Right cardiac atrium (tissue), 5 donors: ENCODE measurements at regions not wholly inside any gene's neighbourhood (a gene's known extent, or its start where the extent isn't known, plus 50 kb on each side); places are given as distances from the start of the nearest gene placed in this dataset.
A peak's percentile ranks its signal among the peaks of the same experiment; 100 is the strongest.

ENCODE experiments used
- ATAC-seq, 2 donors: fragments of 200-7000 bp; cut with Tn5 transposase; one replicate each; pipeline versions ENCODE4 v1.8.0 to v1.9.1; 2020; ENCODE audit warnings: moderate library complexity in 2 of 2, mild to moderate bottlenecking in 1 of 2
- DNase-seq, 3 donors: peaks; one replicate each; pipeline ENCODE4 v3.0.0-alpha.2; 2020
- H3K27ac ChIP-seq: one replicate; pipeline ENCODE4 v1.5.1; 2013; ENCODE audit warnings: mild to moderate bottlenecking, low read length, control low read depth, moderate library complexity
- H3K27me3 ChIP-seq: one replicate; pipeline ENCODE4 v1.6.1; 2013; ENCODE audit not compliant: control insufficient read depth, insufficient read depth
- H3K4me1 ChIP-seq: one replicate; pipeline ENCODE4 v1.6.1; 2013; ENCODE audit warnings: low read length; ENCODE audit not compliant: control insufficient read depth, insufficient read depth
- H3K4me3 ChIP-seq: one replicate; pipeline ENCODE4 v1.5.1; 2013; ENCODE audit warnings: low read length, control low read depth
- H3K9me3 ChIP-seq: one replicate; pipeline ENCODE4 v1.6.1; 2013; ENCODE audit warnings: low read length; ENCODE audit not compliant: control insufficient read depth
- WGBS: extraction: QIAGEN DNeasy Blood & Tissue Kit; methylation state at CpG from one replicate; pipeline ENCODE4 v1.1.7; 2013; 5-methylcytosine and 5-hydroxymethylcytosine counted together
- intact Hi-C, 4 donors: fragments of 100-400 bp; cut with DNase I; formaldehyde crosslinking; loops; one replicate each; pipeline versions ENCODE4 v1.11.0 to v1.14.0; 2022 to 2023
- donor health status: healthy with polysubstance abuse.
- donor health status: DM: no; HTN: yes; CAD: no.
- donor health status: DM: no; HTN: no; CAD: no.
- donor health status: DM: no; HTN: yes; CAD: no; lungs with severe emphysema.
- donor health status: DM: yes; HTN: yes; CAD: no.

DNA sequence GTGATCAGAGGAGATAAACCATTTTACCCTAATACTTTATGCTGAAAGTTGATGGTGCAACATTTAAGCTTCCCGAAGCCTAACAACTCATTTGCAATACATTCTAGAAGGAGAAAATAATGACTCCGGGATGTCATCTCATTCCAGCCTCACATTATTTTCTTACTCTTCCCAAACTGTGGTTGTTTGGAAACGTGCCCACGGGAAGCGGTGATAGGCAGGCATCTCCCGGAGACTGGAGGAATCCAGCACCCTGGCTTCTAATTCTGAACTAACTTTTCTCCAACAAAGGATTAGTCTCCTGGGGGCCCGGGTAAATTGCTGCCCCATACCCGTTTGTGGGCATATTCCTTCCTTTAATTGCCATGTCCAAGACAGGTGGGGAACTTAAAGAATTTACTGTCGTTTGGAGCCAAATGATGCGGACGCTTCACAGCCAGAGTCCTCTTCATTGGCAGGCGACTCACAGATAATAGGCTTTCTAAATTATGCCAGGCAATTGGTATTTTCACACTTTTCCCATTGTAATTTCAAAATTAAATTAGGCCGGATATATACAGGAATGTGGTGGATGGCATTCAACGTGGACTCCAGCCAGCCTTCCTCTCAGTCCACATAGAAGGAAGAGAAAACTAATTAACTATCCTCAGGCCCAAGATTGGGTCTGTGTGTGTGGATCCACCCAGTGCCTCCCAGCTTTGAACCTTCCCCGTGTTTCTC lies 278.1 kb downstream of the AJAP1 start:
- intact Hi-C loops = no loop called here
- ATAC-seq (no peak), DNase-seq (no peak)
- no peak overlapping the region for H3K27ac ChIP-seq
- WGBS = 71% methylated on average over 15 of the region's 15 CpGs
- no peak overlapping the region for H3K4me3 ChIP-seq
- no peaks in the 10 kb centered on the region for H3K4me1 ChIP-seq
- H3K9me3 ChIP-seq = no peaks in the 10 kb centered on the region
- H3K27me3 ChIP-seq = no peaks in the 10 kb centered on the region

GRCh38 chr1:4931486-4931885 lies 277.1 kb downstream of the AJAP1 start:
- 59% methylated on average over 4 of the region's 4 CpGs for WGBS
- ATAC-seq (no peak), DNase-seq (no peak)
- Histone ChIP-seq H3K4me1 (no peaks in the 10 kb centered on the region), H3K27ac (no peak overlapping the region), H3K27me3 (no peaks in the 10 kb centered on the region), H3K9me3 (no peaks in the 10 kb centered on the region), H3K4me3 (no peak overlapping the region)
- intact Hi-C loops = no loop called here

DNA sequence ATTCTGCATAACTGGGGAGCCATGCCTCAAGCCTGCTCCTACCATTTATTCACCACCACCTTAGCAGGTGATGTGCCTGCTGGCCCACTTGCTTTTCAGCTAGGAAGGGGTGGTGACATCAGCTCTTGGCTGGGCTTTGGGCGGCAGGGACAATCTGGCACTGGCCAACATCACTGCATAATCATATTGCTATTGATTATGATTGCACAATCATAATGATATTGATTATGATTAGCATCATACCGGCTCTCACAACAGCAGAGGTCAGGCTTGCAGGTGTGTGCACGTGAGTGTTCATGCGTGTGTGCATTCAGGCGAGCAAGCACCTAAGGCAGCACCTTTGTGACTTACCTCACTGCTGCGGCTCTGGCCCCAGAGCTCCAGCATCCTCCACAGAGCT lies 273.8 kb downstream of the AJAP1 start:
- 88% methylated on average over 6 of the region's 6 CpGs for WGBS
- Histone ChIP-seq H3K27ac (no peak overlapping the region), H3K27me3 (no peaks in the 10 kb centered on the region), H3K4me3 (no peak overlapping the region), H3K4me1 (no peaks in the 10 kb centered on the region), H3K9me3 (no peaks in the 10 kb centered on the region)
- ATAC-seq (no peak), DNase-seq (no peak)
- intact Hi-C loops = no loop called here

DNA sequence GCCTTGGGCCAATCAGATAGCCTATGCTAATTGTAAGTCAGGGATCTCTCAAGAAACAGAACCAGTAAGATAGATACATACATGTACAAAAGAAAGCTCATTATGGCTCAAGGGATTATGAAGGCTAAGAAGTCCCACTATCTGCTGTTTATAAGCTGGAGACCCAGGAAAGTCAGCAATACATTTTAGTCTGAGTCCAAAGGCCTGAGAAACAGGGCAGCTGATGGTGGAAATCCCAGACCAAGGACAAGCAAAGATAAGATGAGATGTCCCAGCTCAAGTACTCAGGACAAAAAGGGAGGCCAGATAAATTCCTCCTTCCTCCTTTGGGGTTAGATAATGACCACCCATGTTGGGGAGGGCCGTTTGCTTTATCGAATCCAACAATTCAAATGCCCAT lies 269.9 kb downstream of the AJAP1 start:
- Histone ChIP-seq H3K27me3 (no peaks in the 10 kb centered on the region), H3K4me3 (no peak overlapping the region), H3K27ac (no peak overlapping the region), H3K4me1 (no peaks in the 10 kb centered on the region), H3K9me3 (no peaks in the 10 kb centered on the region)
- ATAC-seq = no peak
- intact Hi-C loops = no loop called here
- WGBS = 50% methylated on average over 2 of the region's 2 CpGs
- DNase-seq = no peak

DNA sequence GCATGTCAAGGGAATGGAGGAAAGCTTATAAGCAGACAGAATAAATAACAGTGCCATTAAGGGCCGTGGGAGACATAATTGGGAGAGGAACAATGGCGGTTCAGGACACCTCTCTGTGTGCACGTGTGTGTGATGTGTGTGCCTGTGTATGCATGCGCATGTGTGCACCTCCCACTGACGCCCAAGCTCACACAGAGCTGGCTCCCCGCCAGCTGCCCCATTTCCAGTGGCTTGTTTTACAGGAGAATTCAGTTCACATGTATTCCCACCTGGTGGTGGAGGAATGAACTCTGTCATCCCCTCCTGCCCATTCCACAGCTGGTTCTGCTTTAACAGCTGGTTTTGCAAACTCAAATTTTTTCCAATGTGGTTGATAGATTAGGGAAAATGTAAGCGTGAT lies 262.2 kb downstream of the AJAP1 start:
- no peak overlapping the region for H3K27ac ChIP-seq
- no peak for DNase-seq
- H3K4me3 ChIP-seq = no peak overlapping the region
- no peaks in the 10 kb centered on the region for H3K4me1 ChIP-seq
- intact Hi-C loops = no loop called here
- WGBS = 68% methylated on average over 7 of the region's 7 CpGs
- no peaks in the 10 kb centered on the region for H3K9me3 ChIP-seq
- H3K27me3 ChIP-seq = no peaks in the 10 kb centered on the region
- ATAC-seq = no peak

- 74% methylated on average over 2 of the region's 2 CpGs for WGBS
- H3K27me3 ChIP-seq = no peaks in the 10 kb centered on the region
- intact Hi-C loops = no loop called here
- ATAC-seq (no peak), DNase-seq (no peak)
- no peak overlapping the region for H3K27ac ChIP-seq
- H3K4me3 ChIP-seq = no peak overlapping the region
- H3K4me1 ChIP-seq = no peaks in the 10 kb centered on the region
- H3K9me3 ChIP-seq = no peaks in the 10 kb centered on the region
These were observed 260.7 kb downstream of the AJAP1 start for GRCh38 chr1:4915154-4915553.

DNA sequence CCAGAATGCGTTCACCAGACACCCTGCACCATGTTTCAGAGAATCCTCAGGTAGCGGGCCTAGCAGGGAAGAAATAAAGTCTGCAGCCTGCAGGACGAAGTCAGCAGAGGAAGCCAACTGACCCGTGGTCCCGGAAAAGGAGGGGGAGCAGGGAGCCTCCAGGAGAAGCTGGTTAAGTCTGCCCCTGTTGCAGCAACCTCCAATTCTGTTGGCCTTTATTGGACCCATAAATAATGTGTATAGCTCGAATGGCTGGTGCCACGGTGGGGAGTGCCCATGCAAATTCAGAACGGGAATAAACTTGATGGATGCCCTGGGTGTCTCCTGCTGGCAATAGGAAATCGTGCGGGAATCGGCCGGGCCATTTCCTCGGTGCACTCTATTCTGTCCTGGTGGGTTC lies 254.1 kb downstream of the AJAP1 start:
- Histone ChIP-seq H3K27ac (no peak overlapping the region), H3K9me3 (no peaks in the 10 kb centered on the region), H3K4me1 (no peaks in the 10 kb centered on the region), H3K27me3 (no peaks in the 10 kb centered on the region), H3K4me3 (no peak overlapping the region)
- ATAC-seq = no peak
- intact Hi-C loops = no loop called here
- no peak for DNase-seq
- WGBS = 80% methylated on average over 13 of the region's 13 CpGs

DNA sequence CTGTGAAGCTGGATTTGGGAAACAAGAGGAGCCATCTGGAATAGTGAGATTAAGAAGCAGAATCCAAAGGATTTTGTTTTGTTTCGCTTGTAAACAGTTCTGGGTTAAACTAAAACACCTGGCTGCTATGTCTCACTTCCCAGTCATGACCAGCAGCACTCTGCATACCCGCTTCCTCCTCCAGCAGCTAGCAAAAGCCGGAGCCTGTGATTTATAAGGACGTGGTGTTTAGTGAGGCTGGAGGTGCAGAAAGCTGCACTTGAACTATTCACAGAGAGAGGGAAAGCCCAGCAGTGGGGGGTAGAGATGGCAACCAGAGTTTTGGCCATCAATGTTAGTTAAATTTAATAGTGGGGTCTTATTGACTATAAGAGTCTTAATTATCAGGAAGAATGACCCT lies 240.2 kb downstream of the AJAP1 start:
- Histone ChIP-seq H3K9me3 (no peaks in the 10 kb centered on the region), H3K4me1 (no peaks in the 10 kb centered on the region), H3K27me3 (no peaks in the 10 kb centered on the region), H3K4me3 (no peak overlapping the region), H3K27ac (no peak overlapping the region)
- intact Hi-C loops = no loop called here
- no peak for ATAC-seq
- WGBS = 42% methylated on average over 4 of the region's 4 CpGs
- no peak for DNase-seq

- WGBS = 49% methylated on average over 8 of the region's 8 CpGs
- Histone ChIP-seq H3K4me3 (no peak overlapping the region), H3K9me3 (no peaks in the 10 kb centered on the region), H3K27me3 (no peaks in the 10 kb centered on the region), H3K27ac (no peak overlapping the region), H3K4me1 (no peaks in the 10 kb centered on the region)
- ATAC-seq (peak in 1 of 2 donors; percentile 73), DNase-seq (no peak)
- intact Hi-C loops = no loop called here
These were observed 226.2 kb downstream of the AJAP1 start for GRCh38 chr1:4880626-4881025.

GRCh38 chr1:4877426-4877825 lies 223.0 kb downstream of the AJAP1 start:
- no peak for DNase-seq
- 69% methylated on average over 3 of the region's 3 CpGs for WGBS
- Histone ChIP-seq H3K4me1 (no peaks in the 10 kb centered on the region), H3K27ac (no peak overlapping the region), H3K4me3 (no peak overlapping the region), H3K9me3 (no peaks in the 10 kb centered on the region), H3K27me3 (no peaks in the 10 kb centered on the region)
- intact Hi-C loops = no loop called here
- no peak for ATAC-seq

- intact Hi-C loops = no loop called here
- Histone ChIP-seq H3K4me3 (no peak overlapping the region), H3K9me3 (no peaks in the 10 kb centered on the region), H3K27me3 (no peaks in the 10 kb centered on the region), H3K4me1 (no peaks in the 10 kb centered on the region), H3K27ac (no peak overlapping the region)
- ATAC-seq = no peak
- DNase-seq = no peak
- 77% methylated on average over 3 of the region's 3 CpGs for WGBS
These were observed 217.0 kb downstream of the AJAP1 start for GRCh38 chr1:4871373-4871772.

DNA sequence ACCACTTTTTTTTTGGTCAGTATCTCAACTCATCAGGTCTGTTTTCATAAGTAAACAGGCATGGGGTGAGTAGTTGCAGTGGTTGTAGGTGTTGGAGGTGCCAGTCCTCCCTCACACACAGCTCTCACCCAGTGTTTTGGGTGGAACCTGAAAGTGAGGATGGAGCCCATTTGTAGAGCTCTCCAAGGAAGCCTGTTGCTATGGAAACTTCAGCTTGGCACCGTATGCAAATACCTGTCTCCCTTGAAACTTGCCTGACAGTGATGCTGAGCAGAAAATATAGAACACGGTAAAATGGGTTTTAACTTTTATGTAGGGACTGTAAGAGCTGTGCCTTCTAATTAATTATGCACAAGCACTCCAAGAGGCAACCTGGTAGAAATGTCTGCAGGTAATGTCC lies 214.1 kb downstream of the AJAP1 start:
- DNase-seq = no peak
- intact Hi-C loops = no loop called here

More for the DNA sequence above, 214.1 kb downstream of the AJAP1 start:
- H3K27me3 ChIP-seq = no peaks in the 10 kb centered on the region
- H3K9me3 ChIP-seq = no peaks in the 10 kb centered on the region
- no peak for ATAC-seq
- H3K4me3 ChIP-seq = no peak overlapping the region
- no peak overlapping the region for H3K27ac ChIP-seq
- no peaks in the 10 kb centered on the region for H3K4me1 ChIP-seq
- 68% methylated on average over 2 of the region's 2 CpGs for WGBS
